Stimulated activated CD4-positive, alpha-beta T cell treated with anti-CD3 and anti-CD28 coated beads, Interleukin-1b, Interleukin-23, amount 100 ng/mL, for 48 hours (primary cell): ENCODE measurements at regions not wholly inside any gene's neighbourhood (a gene's known extent, or its start where the extent isn't known, plus 50 kb on each side); places are given as distances from the start of the nearest gene placed in this dataset.
"Not testable (repeated sequence)": the region's sequence is repeated elsewhere in the genome, so short reads cannot be mapped to it uniquely, and the experiment has no call there.

Source experiments
- DNase-seq: peaks from one replicate; pipeline ENCODE4 v3.0.0-alpha.2; 2020

- not testable (repeated sequence) for DNase-seq
Measured at GRCh38 chr20:5452691-5453090, 135.9 kb upstream of the PROKR2 start.

- not testable (repeated sequence) for DNase-seq
Measured at GRCh38 chr20:5452286-5452685, 135.5 kb upstream of the PROKR2 start.

- no peak for DNase-seq
Measured at GRCh38 chr20:5451643-5452210, 135.0 kb upstream of the PROKR2 start.

GRCh38 chr20:5448449-5449118 lies 131.8 kb upstream of the PROKR2 start:
- peak; percentile 29 for DNase-seq

- no peak for DNase-seq
Measured at GRCh38 chr20:5447188-5447587, 130.4 kb upstream of the PROKR2 start.

GRCh38 chr20:5445611-5446010 lies 128.9 kb upstream of the PROKR2 start:
- DNase-seq = no peak

DNA sequence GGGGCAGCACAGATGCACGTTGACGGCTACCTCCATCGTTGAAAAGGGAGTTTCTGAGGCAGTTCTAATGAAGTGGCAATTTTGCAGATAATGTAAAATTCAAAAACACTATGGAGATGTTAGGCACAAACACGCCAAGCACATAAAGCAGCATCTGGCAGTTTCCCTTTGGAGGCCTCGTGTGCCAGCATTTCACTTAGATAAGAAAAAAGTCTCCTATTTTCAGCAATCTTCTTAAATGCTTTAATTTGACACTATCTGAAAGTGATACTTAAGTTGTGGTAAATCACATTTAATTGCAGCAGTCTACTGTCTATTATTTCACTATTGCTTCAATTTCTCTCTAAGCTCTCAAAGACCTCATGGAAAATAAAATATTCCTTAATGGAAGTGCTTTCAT lies 125.3 kb upstream of the PROKR2 start:
- DNase-seq = no peak

DNA sequence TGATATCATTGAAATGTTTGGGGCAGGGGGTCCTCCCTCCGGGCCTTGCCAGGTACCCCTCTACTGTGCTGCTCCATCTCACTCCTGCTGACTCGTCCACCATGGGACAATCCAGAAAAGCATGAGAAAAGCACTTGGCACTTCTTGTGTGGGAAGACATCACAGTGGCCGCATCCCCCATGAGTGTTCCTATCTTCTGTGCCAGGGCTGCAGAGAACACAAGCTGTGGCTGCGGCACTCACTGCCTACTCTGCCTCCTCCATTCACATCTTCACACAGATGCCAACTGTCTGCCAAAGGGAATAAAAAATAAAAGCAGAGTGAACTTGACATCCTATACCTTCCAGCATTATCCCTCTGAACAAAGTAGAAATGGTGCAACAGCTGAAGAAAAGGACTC lies 117.4 kb upstream of the PROKR2 start:
- no peak for DNase-seq

- no peak for DNase-seq
Measured at GRCh38 chr20:5433352-5433751, 116.6 kb upstream of the PROKR2 start.

- DNase-seq = no peak
Measured at GRCh38 chr20:5432030-5432429, 115.3 kb upstream of the PROKR2 start.

- DNase-seq = no peak
Measured at GRCh38 chr20:5430670-5431069, 113.9 kb upstream of the PROKR2 start.

- DNase-seq = no peak
Measured at GRCh38 chr20:5426026-5426425, 109.3 kb upstream of the PROKR2 start.

GRCh38 chr20:5416086-5416485 lies 99.3 kb upstream of the PROKR2 start:
- DNase-seq = no peak

GRCh38 chr20:5413394-5413793 lies 96.6 kb upstream of the PROKR2 start:
- DNase-seq = no peak

DNA sequence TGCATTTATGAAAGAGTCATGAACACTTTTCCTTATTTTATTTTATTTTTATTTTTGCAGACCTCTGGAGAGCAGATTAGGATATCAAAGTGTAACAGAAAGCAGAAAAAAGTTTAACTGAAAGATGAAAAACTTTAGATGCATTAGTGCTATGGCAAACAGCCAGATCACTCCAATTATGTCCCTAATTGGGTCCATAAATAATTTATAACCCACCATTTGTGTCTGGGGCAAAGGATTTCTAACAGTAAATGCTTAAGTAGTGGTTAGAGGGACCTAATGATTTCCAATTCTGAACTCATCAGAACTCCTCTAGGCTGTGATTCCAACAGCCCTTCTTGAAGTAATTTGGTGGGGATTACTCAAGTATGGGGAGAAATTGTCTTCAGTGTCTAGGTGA lies 93.7 kb upstream of the PROKR2 start:
- no peak for DNase-seq

DNA sequence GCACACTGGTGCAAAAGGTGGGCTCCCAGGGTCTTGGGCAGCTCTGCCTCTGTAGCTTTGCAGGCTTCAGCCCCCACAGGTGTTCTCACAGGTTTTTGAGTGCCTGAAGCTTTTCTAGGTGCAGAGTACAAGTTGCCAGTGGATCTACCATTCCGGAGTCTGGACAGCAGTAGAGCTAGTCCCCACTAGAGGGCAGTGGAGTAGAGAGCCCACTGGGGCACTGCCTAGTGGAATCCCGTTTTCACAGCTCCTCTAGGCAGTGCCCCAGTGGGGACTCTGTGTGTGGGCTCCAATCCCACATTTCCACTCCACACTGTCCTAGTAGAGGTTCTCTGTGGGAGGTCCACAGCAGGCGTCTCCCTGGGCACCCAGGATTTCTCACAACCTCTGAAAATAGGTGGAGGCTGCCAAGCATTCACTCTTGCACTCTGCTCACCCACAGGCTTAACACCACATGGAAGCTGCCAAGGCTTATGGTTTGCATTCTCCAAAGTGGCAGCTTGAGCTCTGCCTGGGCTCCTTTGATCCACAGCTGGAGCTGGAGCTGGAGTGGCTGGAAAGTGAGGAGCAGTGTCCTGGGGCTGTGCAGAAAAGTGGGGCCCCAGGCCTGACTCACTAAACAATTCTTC lies 86.3 kb upstream of the PROKR2 start:
- DNase-seq = peak; percentile 5

DNA sequence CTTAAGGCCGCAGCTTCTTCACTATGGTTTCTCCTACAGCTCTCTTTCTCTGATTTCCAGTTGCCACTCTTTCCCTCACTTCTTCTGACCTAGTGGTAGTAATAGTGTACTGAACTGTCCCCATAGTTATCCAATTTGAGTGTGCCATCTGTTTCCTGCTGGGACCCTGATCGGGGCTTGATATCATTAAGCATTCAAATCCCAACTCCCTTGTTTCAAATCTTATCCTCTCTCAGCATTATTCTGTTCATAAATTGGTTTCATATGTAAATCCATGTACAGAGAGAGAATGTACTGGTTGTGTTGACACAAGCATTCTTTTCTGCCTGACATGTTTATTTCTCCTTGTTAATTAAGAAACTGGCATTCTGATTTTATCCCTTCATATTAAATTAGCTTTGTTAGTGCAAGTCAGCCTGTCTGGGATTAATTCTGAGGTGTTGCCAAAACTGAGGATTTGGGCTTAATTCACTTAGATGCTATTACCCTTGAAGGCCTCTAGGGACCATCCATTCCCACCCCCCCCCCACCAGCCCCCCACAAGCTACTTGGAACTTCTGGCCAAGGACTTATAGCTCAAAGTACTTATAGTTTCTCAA lies 84.6 kb upstream of the PROKR2 start:
- no peak for DNase-seq

GRCh38 chr20:5400164-5400762 lies 83.5 kb upstream of the PROKR2 start:
- DNase-seq = no peak

GRCh38 chr20:5397393-5397792 lies 80.6 kb upstream of the PROKR2 start:
- no peak for DNase-seq

DNA sequence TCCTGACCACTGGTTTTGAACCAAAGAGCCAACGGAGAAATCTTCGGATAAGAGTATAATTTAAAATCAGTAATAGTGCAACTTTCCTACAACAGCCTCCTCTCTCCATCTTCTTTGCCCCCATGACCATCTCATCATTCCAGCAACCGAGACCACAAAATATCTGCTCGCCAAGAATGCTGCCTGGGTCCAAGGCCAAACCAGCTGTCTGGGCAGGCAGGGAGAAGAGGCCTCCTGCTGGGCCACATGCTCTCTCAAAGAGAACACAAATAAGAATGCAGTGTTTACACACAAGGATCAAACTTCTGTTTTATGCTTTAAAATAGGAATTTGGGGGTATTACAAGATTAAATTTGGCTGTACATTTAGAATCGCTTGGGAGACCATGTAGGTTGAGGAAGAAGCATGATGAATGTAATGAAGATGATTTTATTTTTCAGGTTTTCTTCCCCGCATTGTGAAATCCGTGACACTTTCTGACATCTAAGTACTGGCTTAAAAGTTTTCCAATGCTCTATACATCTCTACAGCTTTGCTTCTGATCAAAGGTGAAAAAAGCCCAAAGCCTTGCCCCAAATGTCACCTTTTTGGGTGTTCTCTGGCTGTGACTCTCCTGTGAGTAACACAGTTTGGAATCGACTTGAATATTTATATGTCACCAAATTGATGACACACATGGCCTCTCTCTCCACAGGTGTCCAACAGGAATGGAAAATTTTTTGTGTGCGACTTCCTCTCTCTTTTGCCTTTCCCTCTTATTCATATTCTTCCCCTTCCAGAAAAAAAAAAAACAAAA lies 79.4 kb upstream of the PROKR2 start:
- no peak for DNase-seq

- DNase-seq = no peak
Measured at GRCh38 chr20:5393218-5393870, 76.6 kb upstream of the PROKR2 start.

GRCh38 chr20:5390720-5391119 lies 74.0 kb upstream of the PROKR2 start:
- DNase-seq = no peak
